ENCODE measurements at regions not wholly inside any gene's neighbourhood (a gene's known extent, or its start where the extent isn't known, plus 50 kb on each side); places are given as distances from the start of the nearest gene placed in this dataset.

- H3K9ac ChIP-seq (ENCODE audit: low read depth, low read length, poor library complexity, severe bottlenecking) = no peak overlapping the region
- H3K9me3 ChIP-seq (ENCODE audit: insufficient read depth, low read depth, low read length) = no peaks in the 10 kb centered on the region
- H3K27me3 ChIP-seq (ENCODE audit: insufficient read depth, low read length, poor library complexity, severe bottlenecking) = no peaks in the 10 kb centered on the region
- no peak overlapping the region for H2AFZ ChIP-seq (ENCODE audit: low read length)
- no peaks in the 10 kb centered on the region for H3K36me3 ChIP-seq (ENCODE audit: insufficient read depth, low read length)
- H3K9me2 ChIP-seq (replicated peaks; ENCODE audit: low read depth, low read length) = no peaks in the 10 kb centered on the region
- H3K4me3 ChIP-seq (ENCODE audit: low read length, poor library complexity, severe bottlenecking) = no peak overlapping the region
- TF ChIP-seq EZH2phosphoT487 (IDR thresholded peaks at IDR 0.05; ENCODE audit: borderline replicate concordance) (no peak), CTCF (conservative IDR thresholded peaks at IDR 0.05; ENCODE audit: low read length) (no peak)
- no peaks in the 10 kb centered on the region for H3K79me2 ChIP-seq (ENCODE audit: insufficient read depth, low read length)
- H3F3A ChIP-seq (ENCODE audit: low read depth) = no peaks in the 10 kb centered on the region
- no peaks in the 10 kb centered on the region for H4K20me1 ChIP-seq (ENCODE audit: insufficient read depth, low read length, poor library complexity, severe bottlenecking)
- no peaks in the 10 kb centered on the region for H3K4me1 ChIP-seq (ENCODE audit: insufficient read depth, low read length, poor library complexity, severe bottlenecking)
- H3K4me2 ChIP-seq (ENCODE audit: low read depth, low read length, poor library complexity, severe bottlenecking) = no peak overlapping the region
Observed at GRCh38 chr12:59080101-59080500, 159.8 kb upstream of the LRIG3 start.

- no peak overlapping the region for H2AFZ ChIP-seq (ENCODE audit: low read length)
- no peaks in the 10 kb centered on the region for H3K36me3 ChIP-seq (ENCODE audit: insufficient read depth, low read length)
- TF ChIP-seq CTCF (conservative IDR thresholded peaks at IDR 0.05; ENCODE audit: low read length) = no peak
- no peaks in the 10 kb centered on the region for H3K27me3 ChIP-seq (ENCODE audit: insufficient read depth, low read length, poor library complexity, severe bottlenecking)
- H3F3A ChIP-seq (ENCODE audit: low read depth) = no peaks in the 10 kb centered on the region
- no peaks in the 10 kb centered on the region for H3K9me3 ChIP-seq (ENCODE audit: insufficient read depth, low read depth, low read length)
- no peak overlapping the region for H3K4me2 ChIP-seq (ENCODE audit: low read depth, low read length, poor library complexity, severe bottlenecking)
- no peaks in the 10 kb centered on the region for H3K4me1 ChIP-seq (ENCODE audit: insufficient read depth, low read length, poor library complexity, severe bottlenecking)
- no peaks in the 10 kb centered on the region for H4K20me1 ChIP-seq (ENCODE audit: insufficient read depth, low read length, poor library complexity, severe bottlenecking)
- no peaks in the 10 kb centered on the region for H3K9me2 ChIP-seq (replicated peaks; ENCODE audit: low read depth, low read length)
- no peaks in the 10 kb centered on the region for H3K79me2 ChIP-seq (ENCODE audit: insufficient read depth, low read length)
- no peak overlapping the region for H3K9ac ChIP-seq (ENCODE audit: low read depth, low read length, poor library complexity, severe bottlenecking)
- no peak overlapping the region for H3K4me3 ChIP-seq (ENCODE audit: low read length, poor library complexity, severe bottlenecking)
Observed at GRCh38 chr12:59079472-59079871, 159.2 kb upstream of the LRIG3 start.

GRCh38 chr12:59079002-59079401, 158.7 kb upstream of the LRIG3 start:
- Histone ChIP-seq H3K9ac (ENCODE audit: low read depth, low read length, poor library complexity, severe bottlenecking) (no peak overlapping the region), H3K4me3 (ENCODE audit: low read length, poor library complexity, severe bottlenecking) (no peak overlapping the region), H3K36me3 (ENCODE audit: insufficient read depth, low read length) (no peaks in the 10 kb centered on the region), H3K79me2 (ENCODE audit: insufficient read depth, low read length) (no peaks in the 10 kb centered on the region), H3K9me2 (replicated peaks; ENCODE audit: low read depth, low read length) (no peaks in the 10 kb centered on the region), H3F3A (ENCODE audit: low read depth) (no peaks in the 10 kb centered on the region), H3K9me3 (ENCODE audit: insufficient read depth, low read depth, low read length) (no peaks in the 10 kb centered on the region), H2AFZ (ENCODE audit: low read length) (no peak overlapping the region), H3K4me2 (ENCODE audit: low read depth, low read length, poor library complexity, severe bottlenecking) (no peak overlapping the region), H3K4me1 (ENCODE audit: insufficient read depth, low read length, poor library complexity, severe bottlenecking) (no peaks in the 10 kb centered on the region), H3K27me3 (ENCODE audit: insufficient read depth, low read length, poor library complexity, severe bottlenecking) (no peaks in the 10 kb centered on the region), H4K20me1 (ENCODE audit: insufficient read depth, low read length, poor library complexity, severe bottlenecking) (no peaks in the 10 kb centered on the region)
- no peak for TF ChIP-seq CTCF (conservative IDR thresholded peaks at IDR 0.05; ENCODE audit: low read length)
- TF ChIP-seq EZH2phosphoT487 (IDR thresholded peaks at IDR 0.05; ENCODE audit: borderline replicate concordance) = no peak
